Epidermal melanocyte (primary cell): ENCODE measurements at regions not wholly inside any gene's neighbourhood (a gene's known extent, or its start where the extent isn't known, plus 50 kb on each side); places are given as distances from the start of the nearest gene placed in this dataset.

Experiments
- DNase-seq: peaks from one replicate; pipeline ENCODE4 v3.0.0; 2011; ENCODE audit warnings: low spot score; ENCODE audit not compliant: insufficient read length

- DNase-seq: no peak
Observed at GRCh38 chr19:30712431-30713337, 340.5 kb downstream of the ZNF536 start.

- no peak for DNase-seq
Observed at GRCh38 chr19:30711826-30712225, 339.6 kb downstream of the ZNF536 start.

GRCh38 chr19:30711296-30711695 is 339.1 kb downstream of the ZNF536 start:
- no peak for DNase-seq

GRCh38 chr19:30710721-30711120 is 338.5 kb downstream of the ZNF536 start:
- DNase-seq: no peak

- no peak for DNase-seq
Observed at GRCh38 chr19:30708416-30709178, 336.4 kb downstream of the ZNF536 start.

GRCh38 chr19:30704771-30705330 is 332.7 kb downstream of the ZNF536 start:
- DNase-seq: no peak

GRCh38 chr19:30703645-30704044 is 331.5 kb downstream of the ZNF536 start:
- DNase-seq: no peak

- DNase-seq: no peak
Observed at GRCh38 chr19:30701178-30701577, 329.0 kb downstream of the ZNF536 start.

- DNase-seq: no peak
Observed at GRCh38 chr19:30699871-30700280, 327.7 kb downstream of the ZNF536 start.

GRCh38 chr19:30696514-30696913 is 324.3 kb downstream of the ZNF536 start:
- no peak for DNase-seq

GRCh38 chr19:30695171-30695875 is 323.1 kb downstream of the ZNF536 start:
- DNase-seq: no peak

- DNase-seq: no peak
Observed at GRCh38 chr19:30694156-30694755, 322.1 kb downstream of the ZNF536 start.

GRCh38 chr19:30692879-30693503 is 320.8 kb downstream of the ZNF536 start:
- no peak for DNase-seq

- peak; percentile 40 for DNase-seq
Observed at GRCh38 chr19:30692181-30692811, 320.1 kb downstream of the ZNF536 start.

- no peak for DNase-seq
Observed at GRCh38 chr19:30691819-30692166, 319.6 kb downstream of the ZNF536 start.

GRCh38 chr19:30690935-30691818 is 319.0 kb downstream of the ZNF536 start:
- no peak for DNase-seq

- DNase-seq: no peak
Observed at GRCh38 chr19:30690525-30690924, 318.3 kb downstream of the ZNF536 start.

GRCh38 chr19:30689474-30689873 is 317.3 kb downstream of the ZNF536 start:
- no peak for DNase-seq

- no peak for DNase-seq
Observed at GRCh38 chr19:30688696-30689095, 316.5 kb downstream of the ZNF536 start.
